Muscle layer of duodenum (tissue), 2 donors: ENCODE measurements at regions not wholly inside any gene's neighbourhood (a gene's known extent, or its start where the extent isn't known, plus 50 kb on each side); places are given as distances from the start of the nearest gene placed in this dataset.
"Not testable (repeated sequence)": the region's sequence is repeated elsewhere in the genome, so short reads cannot be mapped to it uniquely, and the experiment has no call there.

Experiments
- H3K27ac ChIP-seq: one replicate; pipeline ENCODE4 v1.7.0; 2013; ENCODE audit warnings: mild to moderate bottlenecking, low read length
- H3K27me3 ChIP-seq: one replicate; pipeline ENCODE4 v1.7.0; 2013; ENCODE audit warnings: low read depth, mild to moderate bottlenecking, control low read depth, low read length
- H3K36me3 ChIP-seq, 2 donors: one replicate each; pipeline ENCODE4 v1.7.0; 2013; ENCODE audit warnings: low read length in 2 of 2, control low read depth in 1 of 2, mild to moderate bottlenecking in 1 of 2; ENCODE audit not compliant: insufficient read depth in 2 of 2, control insufficient read depth in 1 of 2
- H3K4me1 ChIP-seq, 2 donors: one replicate each; pipeline ENCODE4 v1.7.0; 2013; ENCODE audit warnings: low read length in 2 of 2, mild to moderate bottlenecking in 2 of 2, control low read depth in 1 of 2, moderate library complexity in 1 of 2; ENCODE audit not compliant: insufficient read depth in 2 of 2, control insufficient read depth in 1 of 2
- H3K4me3 ChIP-seq, 2 donors: one replicate each; pipeline ENCODE4 v1.7.0; 2013; ENCODE audit warnings: low read length in 2 of 2, low read depth in 1 of 2, mild to moderate bottlenecking in 1 of 2
- H3K9me3 ChIP-seq, 2 donors: one replicate each; pipeline ENCODE4 v1.7.0; 2013; ENCODE audit warnings: low read length in 2 of 2, control low read depth in 1 of 2, mild to moderate bottlenecking in 1 of 2; ENCODE audit not compliant: control insufficient read depth in 1 of 2
- donor health status: healthy.

DNA sequence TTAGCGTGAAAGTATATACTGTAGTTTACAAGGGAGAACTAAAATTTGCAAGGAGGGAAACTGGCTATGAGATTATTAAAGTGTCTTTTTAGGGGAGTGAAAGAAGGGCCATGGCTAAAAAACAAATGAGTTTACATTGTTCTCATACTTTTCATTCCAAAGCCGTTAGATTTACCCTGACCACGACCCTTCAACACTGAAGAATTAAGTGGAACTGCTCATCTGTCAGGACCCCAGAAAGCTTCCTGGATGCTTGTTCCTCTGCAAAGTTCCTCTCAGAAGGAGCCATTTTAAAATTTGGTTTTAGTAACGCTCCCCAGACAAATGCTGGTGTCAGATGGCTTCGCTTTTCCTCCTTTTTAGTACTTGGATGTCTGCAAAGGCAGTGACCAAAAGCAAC, 82.7 kb upstream of the ZBTB18 start:
- H3K27me3 ChIP-seq = no peaks in the 10 kb centered on the region
- no peaks in the 10 kb centered on the region for H3K36me3 ChIP-seq
- H3K4me3 ChIP-seq = no peak overlapping the region
- H3K4me1 ChIP-seq = no peaks in the 10 kb centered on the region
- H3K27ac ChIP-seq = no peak overlapping the region
- H3K9me3 ChIP-seq = no peaks in the 10 kb centered on the region

DNA sequence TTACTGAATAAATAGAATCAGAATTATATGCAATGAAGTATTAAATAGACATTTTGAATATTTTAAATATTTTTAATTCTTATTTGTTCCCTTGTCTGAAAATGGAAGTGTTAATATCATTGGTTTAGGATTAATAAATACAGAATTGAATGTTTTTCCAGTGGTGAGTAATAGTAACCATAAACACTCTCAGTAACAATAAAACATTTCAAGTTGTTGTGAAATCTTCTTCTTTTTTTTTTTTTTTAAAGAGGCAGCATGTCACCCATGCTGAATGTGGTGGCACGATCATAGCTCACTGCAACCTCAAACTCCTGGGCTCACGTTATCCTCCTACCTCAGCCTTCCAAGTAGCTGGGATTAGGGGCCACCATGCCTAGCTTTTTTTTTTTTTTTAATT, 86.2 kb upstream of the ZBTB18 start:
- Histone ChIP-seq H3K36me3 (no peaks in the 10 kb centered on the region), H3K9me3 (no peaks in the 10 kb centered on the region)

DNA sequence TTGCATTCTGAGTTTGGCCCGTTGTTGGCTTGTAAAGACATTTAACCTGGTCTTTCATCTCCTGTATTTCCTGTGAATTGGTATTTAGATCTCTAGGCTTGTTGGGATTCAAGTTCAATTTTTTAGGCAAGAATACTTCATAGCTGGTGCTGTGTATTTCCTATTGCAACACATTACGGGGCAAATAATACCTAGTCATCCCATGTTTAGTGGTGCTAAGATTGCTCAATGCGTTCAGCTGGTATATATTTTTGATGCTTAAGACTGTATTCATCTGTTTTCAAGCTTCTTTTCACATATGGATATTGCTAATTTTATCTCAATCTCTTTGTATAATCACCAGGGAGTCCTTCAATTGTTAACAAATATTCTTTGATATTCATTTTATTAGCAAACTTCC, 87.5 kb upstream of the ZBTB18 start:
- Histone ChIP-seq H3K9me3 (no peaks in the 10 kb centered on the region), H3K36me3 (no peaks in the 10 kb centered on the region), H3K4me1 (no peaks in the 10 kb centered on the region)

More for the DNA sequence above, 86.2 kb upstream of the ZBTB18 start:
- H3K27ac ChIP-seq = no peak overlapping the region
- no peaks in the 10 kb centered on the region for H3K4me1 ChIP-seq
- no peaks in the 10 kb centered on the region for H3K27me3 ChIP-seq
- H3K4me3 ChIP-seq = no peak overlapping the region

DNA sequence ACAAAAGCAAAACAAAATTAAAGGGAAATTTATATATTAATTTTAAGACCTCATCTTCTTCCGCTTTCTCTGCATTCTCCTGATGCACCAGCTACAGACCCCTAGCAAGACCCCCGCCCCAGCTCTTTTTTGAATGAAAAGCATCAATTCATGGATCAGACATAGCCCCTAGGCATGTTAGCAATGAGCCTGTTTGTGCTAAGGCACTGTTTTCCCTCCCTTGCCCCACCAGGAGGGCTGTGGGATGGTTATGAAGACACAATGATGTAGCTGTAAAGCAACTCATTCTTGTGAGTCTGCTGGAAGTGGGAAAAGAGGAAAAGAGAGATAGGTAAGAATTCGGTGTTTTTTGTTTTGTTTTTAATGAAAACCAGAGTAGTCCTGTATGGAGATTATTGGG, 88.5 kb upstream of the ZBTB18 start:
- no peak overlapping the region for H3K27ac ChIP-seq
- no peaks in the 10 kb centered on the region for H3K4me1 ChIP-seq
- no peaks in the 10 kb centered on the region for H3K36me3 ChIP-seq

More for the DNA sequence above, 87.5 kb upstream of the ZBTB18 start:
- Histone ChIP-seq H3K4me3 (no peak overlapping the region), H3K27ac (no peak overlapping the region), H3K27me3 (no peaks in the 10 kb centered on the region)

GRCh38 chr1:243959998-243960397, 91.1 kb upstream of the ZBTB18 start:
- H3K4me3 ChIP-seq = no peak overlapping the region
- no peak overlapping the region for H3K27ac ChIP-seq
- no peaks in the 10 kb centered on the region for H3K27me3 ChIP-seq
- H3K9me3 ChIP-seq = no peaks in the 10 kb centered on the region
- H3K36me3 ChIP-seq = no peaks in the 10 kb centered on the region
- H3K4me1 ChIP-seq = no peaks in the 10 kb centered on the region

More for the DNA sequence above, 88.5 kb upstream of the ZBTB18 start:
- Histone ChIP-seq H3K4me3 (no peak overlapping the region), H3K9me3 (no peaks in the 10 kb centered on the region), H3K27me3 (no peaks in the 10 kb centered on the region)

- Histone ChIP-seq H3K27me3 (no peaks in the 10 kb centered on the region), H3K4me3 (no peak overlapping the region)
These were observed 93.9 kb upstream of the ZBTB18 start for GRCh38 chr1:243957141-243957540.

DNA sequence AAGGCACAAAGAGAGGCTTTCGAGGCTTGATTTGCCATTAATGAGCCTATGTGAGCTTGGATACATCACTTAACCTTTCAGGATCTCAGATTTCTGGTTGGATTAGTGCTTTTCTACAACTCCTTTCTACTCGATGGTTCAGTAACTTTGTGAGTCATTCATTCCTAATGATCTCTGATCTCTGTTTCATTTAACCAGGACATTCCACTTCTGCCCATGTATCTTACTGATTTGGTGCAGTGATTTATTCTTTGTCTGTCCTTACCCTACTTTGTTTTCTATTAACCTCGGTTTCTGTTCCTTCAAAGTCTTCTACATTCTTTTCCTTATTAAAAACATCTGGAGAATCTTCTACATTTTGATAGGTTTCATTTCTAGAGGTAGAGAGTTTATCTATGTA, 94.6 kb upstream of the ZBTB18 start:
- H3K36me3 ChIP-seq = no peaks in the 10 kb centered on the region
- no peaks in the 10 kb centered on the region for H3K27me3 ChIP-seq
- no peaks in the 10 kb centered on the region for H3K9me3 ChIP-seq

More at GRCh38 chr1:243957141-243957540, 93.9 kb upstream of the ZBTB18 start:
- H3K9me3 ChIP-seq = no peaks in the 10 kb centered on the region
- no peaks in the 10 kb centered on the region for H3K36me3 ChIP-seq
- H3K4me1 ChIP-seq = no peaks in the 10 kb centered on the region
- H3K27ac ChIP-seq = no peak overlapping the region

GRCh38 chr1:243951207-243951606, 99.9 kb upstream of the ZBTB18 start:
- not testable (repeated sequence) for H3K4me1 ChIP-seq, H3K4me3 ChIP-seq, H3K36me3 ChIP-seq, H3K9me3 ChIP-seq, H3K27ac ChIP-seq, H3K27me3 ChIP-seq

More for the DNA sequence above, 94.6 kb upstream of the ZBTB18 start:
- Histone ChIP-seq H3K4me1 (no peaks in the 10 kb centered on the region), H3K27ac (no peak overlapping the region), H3K4me3 (no peak overlapping the region)

DNA sequence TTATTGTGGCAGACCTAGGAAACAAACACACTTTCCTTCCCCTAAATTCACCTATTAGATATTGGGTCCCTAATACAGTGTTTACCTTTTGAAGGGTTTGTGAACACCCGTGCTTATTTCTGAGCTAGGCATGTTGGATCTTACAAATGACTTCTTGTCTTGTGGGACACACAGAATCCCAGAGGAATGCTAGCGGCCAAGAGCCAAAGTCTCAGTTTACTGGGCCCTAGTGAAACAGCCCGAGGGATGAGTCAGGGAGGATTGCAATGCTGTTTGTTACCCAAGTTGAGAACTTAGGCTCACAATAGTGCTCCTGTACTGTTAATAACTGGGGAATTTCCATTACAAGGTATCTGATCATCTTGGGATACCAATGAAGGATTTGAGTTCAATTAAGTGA, 100.1 kb upstream of the AKT3 start:
- Histone ChIP-seq H3K36me3 (no peaks in the 10 kb centered on the region), H3K4me3 (no peak overlapping the region), H3K4me1 (no peaks in the 10 kb centered on the region), H3K27ac (no peak overlapping the region), H3K9me3 (no peaks in the 10 kb centered on the region), H3K27me3 (no peaks in the 10 kb centered on the region)

DNA sequence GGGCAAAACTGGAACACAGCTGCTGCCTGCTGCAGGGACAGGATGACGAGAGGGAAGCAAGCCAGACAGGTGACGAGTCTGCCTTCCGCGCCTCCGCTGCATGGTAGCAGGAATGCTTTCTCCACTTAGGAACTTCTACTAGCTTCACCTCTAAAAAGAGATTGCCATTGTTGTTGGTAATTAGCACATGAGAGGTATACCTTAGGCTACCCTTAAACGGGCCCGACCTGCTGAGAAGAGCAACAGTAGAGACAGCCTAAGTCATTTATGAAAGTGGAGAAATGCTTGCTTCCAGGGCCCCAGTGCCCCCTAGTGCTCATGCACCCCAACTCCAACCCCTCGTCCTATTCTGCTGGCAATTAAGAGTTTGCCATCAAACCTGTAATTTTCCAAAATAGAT, 96.9 kb upstream of the AKT3 start:
- no peaks in the 10 kb centered on the region for H3K4me1 ChIP-seq
- H3K27ac ChIP-seq = no peak overlapping the region
- no peaks in the 10 kb centered on the region for H3K9me3 ChIP-seq
- H3K36me3 ChIP-seq = no peaks in the 10 kb centered on the region
- no peaks in the 10 kb centered on the region for H3K27me3 ChIP-seq
- no peak overlapping the region for H3K4me3 ChIP-seq

DNA sequence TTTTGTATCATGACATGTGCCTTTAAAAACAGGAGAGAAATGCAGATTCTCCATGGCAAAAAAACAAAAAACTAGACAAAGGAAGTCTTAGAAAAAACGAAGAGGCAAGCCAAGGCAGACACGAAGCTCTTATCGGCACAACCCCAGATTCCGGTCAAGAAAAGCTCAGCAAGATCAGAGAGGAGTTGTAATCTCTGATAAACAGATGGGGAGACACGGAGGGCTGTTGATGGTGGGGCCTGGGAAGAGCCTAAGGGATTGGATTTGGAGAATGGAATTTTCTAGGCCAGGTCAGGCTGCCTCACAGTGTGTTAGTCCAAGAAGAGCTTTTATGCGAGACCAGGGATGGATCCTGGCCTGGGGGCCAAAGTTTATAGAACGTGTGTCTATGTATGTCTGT, 96.2 kb upstream of the AKT3 start:
- no peak overlapping the region for H3K4me3 ChIP-seq
- no peaks in the 10 kb centered on the region for H3K27me3 ChIP-seq
- no peaks in the 10 kb centered on the region for H3K4me1 ChIP-seq
- H3K36me3 ChIP-seq = no peaks in the 10 kb centered on the region
- no peak overlapping the region for H3K27ac ChIP-seq
- no peaks in the 10 kb centered on the region for H3K9me3 ChIP-seq

DNA sequence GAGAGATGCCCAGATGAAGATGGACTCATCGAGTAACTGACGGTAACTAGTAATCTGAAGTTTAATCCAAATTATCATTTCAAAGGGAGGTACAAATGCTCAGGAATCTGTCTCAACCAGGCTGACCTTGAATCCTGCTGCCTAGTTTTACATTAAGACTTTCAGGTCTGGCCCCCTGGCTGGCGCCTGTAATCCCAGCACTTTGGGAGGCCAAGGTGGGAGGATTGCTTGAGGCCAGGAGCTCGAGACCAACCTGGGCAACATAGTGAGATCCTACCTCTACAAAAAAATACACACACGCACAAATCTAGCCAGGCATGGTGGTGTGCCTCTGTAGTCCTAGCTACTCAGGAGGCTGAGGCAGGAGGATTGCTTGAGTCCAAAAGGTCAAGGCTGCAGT, 95.7 kb upstream of the AKT3 start:
- no peaks in the 10 kb centered on the region for H3K4me1 ChIP-seq

More for the DNA sequence above, 95.7 kb upstream of the AKT3 start:
- Histone ChIP-seq H3K27ac (no peak overlapping the region), H3K36me3 (no peaks in the 10 kb centered on the region), H3K9me3 (no peaks in the 10 kb centered on the region), H3K27me3 (no peaks in the 10 kb centered on the region), H3K4me3 (no peak overlapping the region)
